OCI-LY7 (cell line): ENCODE measurements at regions not wholly inside any gene's neighbourhood (a gene's known extent, or its start where the extent isn't known, plus 50 kb on each side); places are given as distances from the start of the nearest gene placed in this dataset.

Source experiments
- BruUV-seq: library from RNA; stranded (reverse); fragments of 400-500 nt; replicated peaks from 2 replicates; lab custom pipeline; 2021; lab: Mats Ljungman, UMichigan
- CTCF ChIA-PET: fragments of 300-600 bp; sonication (Branson Sonifier 250); formaldehyde crosslinking; loops from one replicate; lab custom pipeline; 2022; ENCODE audit warnings: antibody characterized with exemption; ENCODE audit not compliant: unreplicated experiment; lab: Charles Lee
- POLR2A ChIA-PET: fragments of 300-600 bp; sonication (Branson Sonifier 250); formaldehyde crosslinking; loops from one replicate; lab custom pipeline; 2022; ENCODE audit warnings: antibody characterized with exemption; lab: Charles Lee
- DNase-seq: peaks from one replicate; pipeline ENCODE4 v3.0.0-alpha.2; 2015; ENCODE audit warnings: low spot score
- H2AFZ ChIP-seq: fragments of 200-600 bp; sonication (generic), shearing (Covaris generic); 2 replicates; pipeline ENCODE4 v1.6.1; 2014; ENCODE audit warnings: mild to moderate bottlenecking, antibody characterized with exemption, low read length, moderate library complexity
- H3K27ac ChIP-seq: fragments of 200-600 bp; sonication (generic); 2 replicates; pipeline ENCODE4 v1.5.1; 2014; ENCODE audit warnings: mixed run types, low read depth, mild to moderate bottlenecking, moderate library complexity, low read length, inconsistent platforms; ENCODE audit not compliant: poor library complexity, severe bottlenecking
- H3K36me3 ChIP-seq: fragments of 200-600 bp; sonication (generic); 2 replicates; pipeline ENCODE4 v1.6.1; 2014; ENCODE audit warnings: mild to moderate bottlenecking, antibody characterized with exemption, low read length, moderate library complexity, mixed read lengths; ENCODE audit not compliant: insufficient read depth
- H3K4me1 ChIP-seq: fragments of 200-600 bp; sonication (generic); 2 replicates; pipeline ENCODE4 v1.5.1; 2014; ENCODE audit warnings: mild to moderate bottlenecking, low read length; ENCODE audit not compliant: insufficient read depth, poor library complexity, severe bottlenecking
- H3K4me2 ChIP-seq: fragments of 200-600 bp; sonication (generic); 2 replicates; pipeline ENCODE4 v1.6.1; 2014; ENCODE audit warnings: mild to moderate bottlenecking, low read length
- H3K4me3 ChIP-seq: fragments of 200-600 bp; sonication (generic); 2 replicates; pipeline ENCODE4 v1.5.1; 2014; ENCODE audit warnings: mild to moderate bottlenecking, low read depth, low read length; ENCODE audit not compliant: poor library complexity, severe bottlenecking
- H3K79me2 ChIP-seq: fragments of 200-600 bp; sonication (generic); 2 replicates; pipeline ENCODE4 v1.6.1; 2016; ENCODE audit warnings: low read depth, mild to moderate bottlenecking, low read length, moderate library complexity, mixed read lengths; ENCODE audit not compliant: insufficient read depth
- H3K9me2 ChIP-seq: fragments of 200-600 bp; sonication (generic); 2 replicates; pipeline ENCODE4 v1.6.1; 2016; ENCODE audit warnings: mild to moderate bottlenecking, low read length, mixed read lengths; ENCODE audit not compliant: insufficient read depth
- H3K9me3 ChIP-seq: fragments of 200-600 bp; sonication (generic); 2 replicates; pipeline ENCODE4 v1.6.1; 2014; ENCODE audit warnings: mild to moderate bottlenecking, mixed run types, low read length, mixed read lengths
- H4K20me1 ChIP-seq: fragments of 200-600 bp; sonication (generic); 2 replicates; pipeline ENCODE4 v1.6.1; 2014; ENCODE audit warnings: mild to moderate bottlenecking, antibody characterized with exemption, low read length, moderate library complexity, mixed read lengths; ENCODE audit not compliant: insufficient read depth
- EZH2phosphoT487 ChIP-seq: fragments of 200-600 bp; sonication (generic); IDR thresholded peaks from 2 replicates; pipeline ENCODE4 v1.6.1; 2018; ENCODE audit warnings: low read depth, borderline replicate concordance, mild to moderate bottlenecking, mixed run types, antibody characterized with exemption, low read length, moderate library complexity, mixed read lengths
- intact Hi-C: fragments of 100-400 bp; cut with micrococcal nuclease; formaldehyde crosslinking; loops from one replicate; pipeline ENCODE4 v1.10.0; 2022; ENCODE audit not compliant: unreplicated experiment
- TF ChIP-seq, protein P1 (sequence below): fragments of 200-600 bp; sonication (generic); conservative IDR thresholded peaks from 2 replicates; pipeline ENCODE4 v1.5.1; 2014; ENCODE audit warnings: mild to moderate bottlenecking, antibody characterized with exemption, low read length, moderate library complexity, mixed read lengths

DNA sequence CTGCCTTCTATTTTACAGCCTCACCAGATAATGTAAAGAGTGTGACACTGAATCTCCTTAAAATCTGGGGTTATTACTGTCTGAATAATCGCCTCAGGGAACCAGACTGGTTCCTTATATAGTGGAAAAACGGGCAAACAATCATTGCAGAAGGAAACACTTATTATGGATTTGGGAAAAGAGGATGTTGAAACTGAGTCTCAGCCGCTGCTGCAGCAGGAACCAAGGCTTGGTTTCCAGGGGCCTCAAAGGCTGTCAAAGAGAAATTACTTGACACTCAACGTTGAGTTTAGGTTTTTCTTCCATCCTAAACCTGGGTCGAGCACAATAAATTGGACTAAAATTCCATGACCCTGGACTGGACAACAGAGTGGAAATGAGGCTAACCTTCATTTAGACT, 103.8 kb upstream of the AHR start:
- H3K79me2 ChIP-seq, result no peaks in the 10 kb centered on the region
- CTCF ChIA-PET, result no interaction called here

GRCh38 chr7:17195576-17195975, 102.9 kb upstream of the AHR start:
- no TSS peak for BruUV-seq
- intact Hi-C loops, result no loop called here
- POLR2A ChIA-PET, result interaction anchor here (0.8 to 1.4 kb wide), 2 partner anchors 13 to 80 kb away, joined by 3 to 6 read pairs; no protein-coding TSS in a partner anchor
- Histone ChIP-seq H3K36me3 (no peaks in the 10 kb centered on the region), H3K79me2 (no peaks in the 10 kb centered on the region), H4K20me1 (no peaks in the 10 kb centered on the region), H3K4me1 (no peaks in the 10 kb centered on the region), H3K4me3 (no peak overlapping the region), H2AFZ (no peak overlapping the region), H3K9me2 (no peaks in the 10 kb centered on the region), H3K9me3 (no peaks in the 10 kb centered on the region), H3K4me2 (no peak overlapping the region), H3K27ac (no peak overlapping the region)
- DNase-seq, result no peak
- TF ChIP-seq, protein P1, sequence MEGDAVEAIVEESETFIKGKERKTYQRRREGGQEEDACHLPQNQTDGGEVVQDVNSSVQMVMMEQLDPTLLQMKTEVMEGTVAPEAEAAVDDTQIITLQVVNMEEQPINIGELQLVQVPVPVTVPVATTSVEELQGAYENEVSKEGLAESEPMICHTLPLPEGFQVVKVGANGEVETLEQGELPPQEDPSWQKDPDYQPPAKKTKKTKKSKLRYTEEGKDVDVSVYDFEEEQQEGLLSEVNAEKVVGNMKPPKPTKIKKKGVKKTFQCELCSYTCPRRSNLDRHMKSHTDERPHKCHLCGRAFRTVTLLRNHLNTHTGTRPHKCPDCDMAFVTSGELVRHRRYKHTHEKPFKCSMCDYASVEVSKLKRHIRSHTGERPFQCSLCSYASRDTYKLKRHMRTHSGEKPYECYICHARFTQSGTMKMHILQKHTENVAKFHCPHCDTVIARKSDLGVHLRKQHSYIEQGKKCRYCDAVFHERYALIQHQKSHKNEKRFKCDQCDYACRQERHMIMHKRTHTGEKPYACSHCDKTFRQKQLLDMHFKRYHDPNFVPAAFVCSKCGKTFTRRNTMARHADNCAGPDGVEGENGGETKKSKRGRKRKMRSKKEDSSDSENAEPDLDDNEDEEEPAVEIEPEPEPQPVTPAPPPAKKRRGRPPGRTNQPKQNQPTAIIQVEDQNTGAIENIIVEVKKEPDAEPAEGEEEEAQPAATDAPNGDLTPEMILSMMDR, result no peak
- no peak for TF ChIP-seq EZH2phosphoT487
- CTCF ChIA-PET, result no interaction called here

More for the DNA sequence above, 103.8 kb upstream of the AHR start:
- H3K27ac ChIP-seq, result no peak overlapping the region
- no TSS peak for BruUV-seq
- intact Hi-C loops, result no loop called here
- DNase-seq, result no peak
- no peak for TF ChIP-seq EZH2phosphoT487
- TF ChIP-seq, protein P1, result no peak
- H2AFZ ChIP-seq, result no peak overlapping the region
- no peaks in the 10 kb centered on the region for H3K9me3 ChIP-seq
- H3K36me3 ChIP-seq, result no peaks in the 10 kb centered on the region
- H3K4me3 ChIP-seq, result no peak overlapping the region
- no peaks in the 10 kb centered on the region for H3K9me2 ChIP-seq
- no peak overlapping the region for H3K4me2 ChIP-seq
- H3K4me1 ChIP-seq, result no peaks in the 10 kb centered on the region
- no peaks in the 10 kb centered on the region for H4K20me1 ChIP-seq
- POLR2A ChIA-PET, result interaction anchor here (0.6 kb wide), 1 partner anchor 181 kb away, joined by 3 read pairs; no protein-coding TSS in a partner anchor

- ChIA-PET POLR2A (no interaction called here), CTCF (no interaction called here)
- Histone ChIP-seq H3K79me2 (no peaks in the 10 kb centered on the region), H3K4me2 (no peak overlapping the region), H3K9me2 (no peaks in the 10 kb centered on the region), H3K4me1 (no peaks in the 10 kb centered on the region), H3K36me3 (no peaks in the 10 kb centered on the region), H3K9me3 (no peaks in the 10 kb centered on the region), H2AFZ (no peak overlapping the region), H3K27ac (no peak overlapping the region), H4K20me1 (no peaks in the 10 kb centered on the region), H3K4me3 (no peak overlapping the region)
- no peak for DNase-seq
- TF ChIP-seq EZH2phosphoT487, result no peak
- TF ChIP-seq, protein P1, result no peak
- intact Hi-C loops, result no loop called here
- no TSS peak for BruUV-seq
Observed at GRCh38 chr7:17205910-17206309, 92.5 kb upstream of the AHR start.
